D721Med (cell line): ENCODE measurements at regions not wholly inside any gene's neighbourhood (a gene's known extent, or its start where the extent isn't known, plus 50 kb on each side); places are given as distances from the start of the nearest gene placed in this dataset.

Source experiments
- DNase-seq: peaks from one replicate; pipeline ENCODE4 v3.0.0; 2011; ENCODE audit warnings: low spot score; ENCODE audit not compliant: insufficient read length
- FAIRE-seq: peaks from 2 replicates; lab custom pipeline; 2011; peaks lifted over from hg19 to GRCh38; lab: Jason Lieb, UNC
- CTCF ChIP-seq: IDR thresholded peaks from 2 replicates; pipeline ENCODE4 v1.5.1; 2012; ENCODE audit warnings: mild to moderate bottlenecking, control low read depth; ENCODE audit not compliant: insufficient read depth; ENCODE audit errors: missing control alignments

GRCh38 chr1:219670426-219671149 lies 57.7 kb upstream of the ZC3H11B start:
- FAIRE-seq (no peak), DNase-seq (no peak)
- TF ChIP-seq CTCF, result no peak

GRCh38 chr1:219669556-219669955 lies 56.7 kb upstream of the ZC3H11B start:
- no peak for FAIRE-seq
- no peak for TF ChIP-seq CTCF
- no peak for DNase-seq

GRCh38 chr1:219669042-219669441 lies 56.1 kb upstream of the ZC3H11B start:
- no peak for FAIRE-seq
- no peak for DNase-seq
- no peak for TF ChIP-seq CTCF

GRCh38 chr1:219668446-219668845 lies 55.5 kb upstream of the ZC3H11B start:
- no peak for TF ChIP-seq CTCF
- DNase-seq, result no peak
- no peak for FAIRE-seq

DNA sequence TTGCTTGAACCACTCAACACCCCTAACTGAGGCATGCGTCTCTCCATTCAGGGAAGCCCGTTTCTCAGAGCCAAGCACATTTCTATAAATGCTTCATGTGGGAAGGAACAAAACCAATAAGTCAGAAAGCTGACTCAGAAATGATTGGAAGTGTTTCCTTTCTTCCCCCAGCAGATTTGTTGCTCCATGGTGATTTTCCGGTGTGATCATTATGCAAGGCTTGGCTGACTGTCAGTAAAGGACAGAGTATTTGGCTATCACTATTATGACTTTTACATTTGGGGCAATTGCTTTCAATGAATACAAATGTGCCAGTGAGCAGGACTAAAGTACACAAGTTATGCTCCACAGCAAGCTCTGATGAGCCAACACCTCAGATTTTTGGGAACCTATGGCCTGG lies 53.3 kb upstream of the ZC3H11B start:
- no peak for TF ChIP-seq CTCF
- DNase-seq, result no peak
- no peak for FAIRE-seq

GRCh38 chr1:219665089-219665488 lies 52.2 kb upstream of the ZC3H11B start:
- DNase-seq, result no peak
- no peak for TF ChIP-seq CTCF
- no peak for FAIRE-seq

DNA sequence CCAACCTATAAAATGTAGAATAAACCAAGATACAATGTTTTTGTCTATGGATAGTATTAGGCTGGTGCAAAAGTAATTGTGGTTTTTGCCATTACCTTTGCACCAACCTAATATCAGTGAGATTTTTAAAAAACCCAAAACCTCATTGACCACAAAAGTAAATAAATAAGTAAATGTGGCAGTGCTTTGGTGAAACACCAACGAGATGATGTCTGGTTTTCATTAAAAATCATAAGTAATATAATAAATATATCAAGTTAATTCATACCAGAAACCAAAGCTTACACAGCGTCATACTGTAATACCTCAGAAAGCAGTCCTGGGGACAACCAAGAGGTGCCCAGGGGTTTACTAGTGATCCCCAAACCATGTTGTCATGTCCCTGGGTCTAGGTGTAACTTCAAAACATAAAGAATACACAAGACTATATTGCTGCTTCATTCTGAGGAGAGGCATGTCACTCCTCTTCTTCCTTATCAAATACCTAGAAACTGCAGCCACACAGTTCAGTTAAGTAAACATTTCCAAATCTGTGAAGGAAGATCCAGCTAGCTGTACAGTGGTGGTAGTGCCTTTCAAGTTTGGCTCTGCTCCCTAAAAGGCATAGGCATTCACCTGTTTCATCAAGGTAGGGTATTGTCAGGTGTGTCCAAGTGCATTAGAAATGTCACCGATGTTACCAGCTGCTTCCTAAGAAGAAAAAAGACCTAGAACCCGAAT lies 51.6 kb upstream of the ZC3H11B start:
- FAIRE-seq (no peak), DNase-seq (no peak)
- no peak for TF ChIP-seq CTCF
